HG02840 (cell line): ENCODE measurements at regions not wholly inside any gene's neighbourhood (a gene's known extent, or its start where the extent isn't known, plus 50 kb on each side); places are given as distances from the start of the nearest gene placed in this dataset.

Experiments used
- ATAC-seq: cut with Tn5 transposase; IDR thresholded peaks from one replicate; pipeline ENCODE4 v1.9.1; 2021; ENCODE audit warnings: mild to moderate bottlenecking, moderate library complexity, moderate number of reproducible peaks; ENCODE audit not compliant: unreplicated experiment, low FRiP score

GRCh38 chr20:39090906-39091305 is 128.8 kb downstream of the DHX35 start:
- ATAC-seq, result no peak

GRCh38 chr20:39089797-39090196 is 127.7 kb downstream of the DHX35 start:
- no peak for ATAC-seq
